SH-SY5Y (cell line): ENCODE measurements at regions not wholly inside any gene's neighbourhood (a gene's known extent, or its start where the extent isn't known, plus 50 kb on each side); places are given as distances from the start of the nearest gene placed in this dataset.

Source experiments
- GATA2 ChIP-seq: IDR thresholded peaks from 2 replicates; pipeline ENCODE4 v1.6.1; 2011; ENCODE audit warnings: mild to moderate bottlenecking, low read depth, low read length
- GATA3 ChIP-seq: IDR thresholded peaks from 2 replicates; pipeline ENCODE4 v1.6.1; 2011; ENCODE audit warnings: low read depth, mild to moderate bottlenecking, low read length, moderate library complexity

DNA sequence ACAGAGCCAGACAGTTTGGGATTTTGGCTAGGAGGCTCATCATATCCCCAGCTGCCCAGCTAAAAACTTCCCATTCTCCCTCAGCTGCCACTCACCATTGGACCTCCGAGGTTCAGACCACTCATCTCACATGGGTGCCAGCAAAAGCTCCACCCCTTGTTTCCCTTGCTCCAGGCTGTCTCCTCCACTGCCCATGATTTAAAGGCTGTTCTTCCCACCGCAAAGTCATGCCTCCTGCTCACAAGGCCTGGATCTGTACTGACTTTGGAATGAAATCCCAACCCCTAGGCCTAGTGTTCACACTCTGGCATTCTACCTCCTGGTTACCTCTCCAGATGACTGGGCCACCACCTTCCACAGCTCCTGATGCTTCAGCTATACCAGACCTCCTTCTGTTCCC is 142.2 kb upstream of the EOLA2 start:
- TF ChIP-seq GATA3 (no peak), GATA2 (no peak)
